ENCODE measurements at regions not wholly inside any gene's neighbourhood (a gene's known extent, or its start where the extent isn't known, plus 50 kb on each side); places are given as distances from the start of the nearest gene placed in this dataset.

GRCh38 chr7:29657856-29658255, 94.2 kb downstream of the PRR15 start:
- WGBS, 2 experiments (ENCODE audit: extremely low coverage in 2 of 2, insufficient read length in 1 of 2) = no CpG with 5 or more reads among the region's 7 CpGs
- DNase-seq (no peak), ATAC-seq (ENCODE audit: low read depth) (no peak)
- no peak overlapping the region for H3K56ac ChIP-seq (ENCODE audit: extremely low read depth, insufficient read depth, low read length)
- no peaks in the 10 kb centered on the region for H4K20me1 ChIP-seq (ENCODE audit: insufficient read depth, low read length)
- TF ChIP-seq MAZ (IDR thresholded peaks at IDR 0.05; ENCODE audit: borderline replicate concordance, low read depth, low read length) = no peak
- no peak for TF ChIP-seq RAD21 (IDR thresholded peaks at IDR 0.05; ENCODE audit: low read length)
- no peak for TF ChIP-seq CTCF (conservative IDR thresholded peaks at IDR 0.05; ENCODE audit: low read depth, low read length)
- TF ChIP-seq USF2 (IDR thresholded peaks at IDR 0.05; ENCODE audit: low read depth, low read length) = no peak
- no peak for TF ChIP-seq ELK1 (IDR thresholded peaks at IDR 0.05; ENCODE audit: borderline replicate concordance, low read depth, low read length)
- TF ChIP-seq MXI1 (IDR thresholded peaks at IDR 0.05; ENCODE audit: borderline replicate concordance, low read depth, low read length) = no peak
- TF ChIP-seq NFE2L2 (IDR thresholded peaks at IDR 0.05; ENCODE audit: low read depth, low read length) = no peak
- no peak for TF ChIP-seq BHLHE40 (IDR thresholded peaks at IDR 0.05; ENCODE audit: low read depth, low read length)
- no peak for TF ChIP-seq MAFK (IDR thresholded peaks at IDR 0.05; ENCODE audit: low read depth, low read length)
- no peak for TF ChIP-seq POLR2A (IDR thresholded peaks at IDR 0.05; ENCODE audit: low read depth, low read length)
- CTCF ChIA-PET = no interaction called here
- no peak overlapping the region for H2BK5ac ChIP-seq (ENCODE audit: low read depth, low read length, poor library complexity, severe bottlenecking)
- POLR2A ChIA-PET (ENCODE audit: unreplicated experiment) = no interaction called here
- H2AK9ac ChIP-seq (replicated peaks; ENCODE audit: low read depth, low read length, poor library complexity) = no peak overlapping the region
- H3K27me3 ChIP-seq (ENCODE audit: control insufficient read depth, insufficient read depth, low read length) = no peaks in the 10 kb centered on the region
- no peak overlapping the region for H2AFZ ChIP-seq (replicated peaks; ENCODE audit: low read length, poor library complexity)
- no peak overlapping the region for H2BK20ac ChIP-seq (ENCODE audit: low read depth, low read length)
- H3K4me2 ChIP-seq (ENCODE audit: low read depth, low read length) = no peak overlapping the region
- no peaks in the 10 kb centered on the region for H3K9me1 ChIP-seq (ENCODE audit: insufficient read depth, low read length)
- H3K18ac ChIP-seq (ENCODE audit: low read depth, low read length) = no peak overlapping the region
- no TSS peak for BruUV-seq (replicated peaks)
- no peak overlapping the region for H4K8ac ChIP-seq (ENCODE audit: low read depth in 2 of 2, low read length in 2 of 2)
- no peak overlapping the region for H3K9ac ChIP-seq (ENCODE audit: low read depth, low read length)
- no peak overlapping the region for H3K14ac ChIP-seq (replicated peaks; ENCODE audit: low read depth, low read length)
- H3K4me1 ChIP-seq (ENCODE audit: control insufficient read depth, insufficient read depth, low read length) = no peaks in the 10 kb centered on the region
- no peak overlapping the region for H2BK15ac ChIP-seq (ENCODE audit: low read depth, low read length)
- in situ Hi-C loops (cut with MboI; ENCODE audit: low sequenced_read_pairs) = no loop called here
- H3K79me1 ChIP-seq (ENCODE audit: low read depth in 1 of 2, low read length in 2 of 2) = no peaks in the 10 kb centered on the region
- H3K4ac ChIP-seq (ENCODE audit: low read depth, low read length) = no peak overlapping the region
- no peaks in the 10 kb centered on the region for H3K9me3 ChIP-seq (ENCODE audit: control insufficient read depth, insufficient read depth, low read length)
- no peak overlapping the region for H2AK5ac ChIP-seq (ENCODE audit: low read depth, low read length)
- H3K36me3 ChIP-seq (ENCODE audit: control insufficient read depth, insufficient read depth, low read length) = no peaks in the 10 kb centered on the region
- intact Hi-C loops (cut with micrococcal nuclease) = no loop called here
- H3K23ac ChIP-seq (ENCODE audit: low read depth, low read length) = no peak overlapping the region
- dilution Hi-C loops (cut with HindIII; ENCODE audit: low sequenced_read_pairs, unreplicated experiment) = no loop called here
- H3K4me3 ChIP-seq (ENCODE audit: insufficient read depth, low read depth, low read length) = no peak overlapping the region
- no peak overlapping the region for H4K5ac ChIP-seq (ENCODE audit: low read depth, low read length)
- H3K27ac ChIP-seq (ENCODE audit: insufficient read depth, low read length) = no peak overlapping the region
- H2BK120ac ChIP-seq (ENCODE audit: low read depth, low read length) = no peak overlapping the region
- no peak overlapping the region for H4K91ac ChIP-seq (ENCODE audit: insufficient read depth, low read depth, low read length)
